ENCODE measurements at regions not wholly inside any gene's neighbourhood (a gene's known extent, or its start where the extent isn't known, plus 50 kb on each side); places are given as distances from the start of the nearest gene placed in this dataset.

DNA sequence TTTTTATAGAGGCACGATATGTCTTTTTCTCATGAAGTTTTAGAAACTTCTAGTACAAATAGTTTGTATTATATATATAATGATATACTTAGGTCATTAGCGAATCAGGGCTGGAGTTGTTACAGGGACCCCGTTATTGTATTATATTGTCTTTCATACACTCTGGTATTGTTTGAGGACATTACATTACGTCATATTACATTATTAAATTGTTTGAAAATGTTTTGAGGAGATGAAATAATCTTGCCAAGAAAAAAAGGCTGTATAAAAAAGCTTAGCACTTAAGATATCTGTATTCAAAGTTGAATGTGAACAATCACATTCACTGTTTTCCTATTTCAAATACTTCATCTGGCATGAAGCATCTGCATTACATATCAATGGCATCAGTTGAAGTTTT lies 239.6 kb upstream of the ASCC3 start:
- no peak for DNase-seq
- WGBS, 2 donors = 84 to 85% methylated on average over 4 of the region's 4 CpGs
- Histone ChIP-seq H3K27me3 (no peaks in the 10 kb centered on the region), H3K9me3 (no peaks in the 10 kb centered on the region), H3K4me3 (replicated peaks in 1 of 3) (no peak overlapping the region), H3K36me3 (no peaks in the 10 kb centered on the region), H3K4me1 (peaks cover 0 to 2% of the 10 kb centered on the region in 2 donors), H3K27ac (no peak overlapping the region)
- TF ChIP-seq, protein P1, sequence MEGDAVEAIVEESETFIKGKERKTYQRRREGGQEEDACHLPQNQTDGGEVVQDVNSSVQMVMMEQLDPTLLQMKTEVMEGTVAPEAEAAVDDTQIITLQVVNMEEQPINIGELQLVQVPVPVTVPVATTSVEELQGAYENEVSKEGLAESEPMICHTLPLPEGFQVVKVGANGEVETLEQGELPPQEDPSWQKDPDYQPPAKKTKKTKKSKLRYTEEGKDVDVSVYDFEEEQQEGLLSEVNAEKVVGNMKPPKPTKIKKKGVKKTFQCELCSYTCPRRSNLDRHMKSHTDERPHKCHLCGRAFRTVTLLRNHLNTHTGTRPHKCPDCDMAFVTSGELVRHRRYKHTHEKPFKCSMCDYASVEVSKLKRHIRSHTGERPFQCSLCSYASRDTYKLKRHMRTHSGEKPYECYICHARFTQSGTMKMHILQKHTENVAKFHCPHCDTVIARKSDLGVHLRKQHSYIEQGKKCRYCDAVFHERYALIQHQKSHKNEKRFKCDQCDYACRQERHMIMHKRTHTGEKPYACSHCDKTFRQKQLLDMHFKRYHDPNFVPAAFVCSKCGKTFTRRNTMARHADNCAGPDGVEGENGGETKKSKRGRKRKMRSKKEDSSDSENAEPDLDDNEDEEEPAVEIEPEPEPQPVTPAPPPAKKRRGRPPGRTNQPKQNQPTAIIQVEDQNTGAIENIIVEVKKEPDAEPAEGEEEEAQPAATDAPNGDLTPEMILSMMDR (IDR thresholded peaks at IDR 0.05) = no peak
- no peak for TF ChIP-seq POLR2A (IDR thresholded peaks at IDR 0.05)
- intact Hi-C loops (cut with DNase I) = no loop called here

DNA sequence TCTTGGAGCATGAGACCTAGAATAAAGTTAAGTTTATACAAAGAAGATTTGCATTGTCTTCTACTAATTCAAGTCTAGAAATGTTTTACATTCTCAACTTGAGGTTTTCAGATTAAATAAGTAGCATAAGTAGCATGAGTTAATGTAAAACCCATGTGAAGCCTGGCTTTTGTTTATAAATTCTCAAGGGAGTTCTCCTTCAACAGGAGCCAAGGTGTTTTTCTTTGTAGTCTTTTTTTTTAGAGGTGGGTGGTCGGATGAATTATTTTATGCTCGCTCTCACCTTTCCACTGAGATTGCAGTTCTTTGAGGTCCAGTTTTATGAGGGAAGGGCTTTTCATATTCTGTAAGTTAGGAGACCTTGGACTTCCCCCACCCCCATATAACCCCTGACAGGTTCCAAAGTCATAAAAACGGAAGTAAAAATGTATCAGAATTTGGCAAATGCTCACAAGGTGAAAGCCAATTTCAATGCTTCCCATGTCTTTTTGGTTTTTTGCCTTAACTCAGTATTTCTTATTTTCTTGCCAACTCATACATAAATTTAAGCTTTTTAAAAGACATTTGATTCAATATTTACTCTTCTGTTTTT lies 244.3 kb upstream of the ASCC3 start:
- Histone ChIP-seq H3K4me1 (no peaks in the 10 kb centered on the region), H3K27ac (no peak overlapping the region), H3K4me3 (replicated peaks in 1 of 3) (no peak overlapping the region), H3K36me3 (no peaks in the 10 kb centered on the region), H3K27me3 (no peaks in the 10 kb centered on the region), H3K9me3 (no peaks in the 10 kb centered on the region)
- DNase-seq = no peak
- TF ChIP-seq, protein P1 (IDR thresholded peaks at IDR 0.05) = no peak
- TF ChIP-seq POLR2A (IDR thresholded peaks at IDR 0.05) = no peak
- intact Hi-C loops (cut with DNase I) = no loop called here
- WGBS, 2 donors = 62 to 68% methylated on average over 3 of the region's 3 CpGs

DNA sequence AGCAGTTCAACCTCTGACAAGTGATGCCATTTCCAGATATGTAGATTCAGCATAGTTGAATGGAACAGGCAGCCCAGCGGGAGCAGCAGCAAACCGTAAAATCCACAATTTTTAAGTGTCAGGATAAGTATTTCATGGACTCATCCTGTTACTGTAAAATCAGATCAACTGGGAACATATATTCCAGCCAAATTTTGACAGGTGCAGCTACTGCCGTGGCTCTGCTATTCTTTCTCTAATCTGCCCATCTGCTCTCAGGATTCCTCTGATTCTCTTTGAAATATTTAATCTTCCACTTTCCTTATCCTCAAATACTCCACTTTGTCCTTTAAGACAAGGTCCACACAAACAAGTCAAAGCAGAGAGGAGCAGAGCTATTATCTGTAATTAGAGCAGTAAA lies 245.4 kb upstream of the ASCC3 start:
- 60 to 83% methylated on average over 3 of the region's 3 CpGs for WGBS, 2 donors

DNA sequence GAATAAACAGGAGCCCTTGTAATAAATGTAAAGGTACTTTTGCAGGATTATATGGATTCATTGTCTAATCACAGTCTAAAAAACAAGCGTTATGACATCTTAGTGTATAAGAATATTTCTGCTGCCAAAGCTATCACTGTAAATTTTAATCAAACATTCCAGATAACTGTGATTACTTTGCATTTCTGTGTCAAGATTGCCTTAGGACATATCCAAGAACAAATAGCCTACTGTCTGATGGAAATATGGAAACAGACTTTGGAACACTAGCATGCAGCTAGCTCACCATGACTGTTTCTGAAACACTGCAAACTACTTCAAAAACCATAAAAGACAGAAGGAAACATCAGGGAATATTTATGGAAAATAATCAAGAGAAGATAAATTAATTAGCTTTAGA lies 248.7 kb upstream of the ASCC3 start:
- Histone ChIP-seq H3K4me1 (no peaks in the 10 kb centered on the region), H3K9me3 (no peaks in the 10 kb centered on the region), H3K4me3 (replicated peaks in 1 of 3) (no peak overlapping the region), H3K36me3 (no peaks in the 10 kb centered on the region), H3K27ac (no peak overlapping the region), H3K27me3 (no peaks in the 10 kb centered on the region)
- DNase-seq = no peak
- 94 to 96% methylated on average over 1 of the region's 1 CpG for WGBS, 2 donors
- intact Hi-C loops (cut with DNase I) = no loop called here
- TF ChIP-seq, protein P1 (IDR thresholded peaks at IDR 0.05) = no peak
- TF ChIP-seq POLR2A (IDR thresholded peaks at IDR 0.05) = no peak

More for the DNA sequence above, 245.4 kb upstream of the ASCC3 start:
- H3K27ac ChIP-seq = no peak overlapping the region
- no peaks in the 10 kb centered on the region for H3K9me3 ChIP-seq
- DNase-seq = no peak
- H3K4me3 ChIP-seq (replicated peaks in 1 of 3) = no peak overlapping the region
- H3K27me3 ChIP-seq = no peaks in the 10 kb centered on the region
- H3K4me1 ChIP-seq = no peaks in the 10 kb centered on the region
- intact Hi-C loops (cut with DNase I) = no loop called here
- TF ChIP-seq, protein P1 (IDR thresholded peaks at IDR 0.05) = no peak
- H3K36me3 ChIP-seq = no peaks in the 10 kb centered on the region

DNA sequence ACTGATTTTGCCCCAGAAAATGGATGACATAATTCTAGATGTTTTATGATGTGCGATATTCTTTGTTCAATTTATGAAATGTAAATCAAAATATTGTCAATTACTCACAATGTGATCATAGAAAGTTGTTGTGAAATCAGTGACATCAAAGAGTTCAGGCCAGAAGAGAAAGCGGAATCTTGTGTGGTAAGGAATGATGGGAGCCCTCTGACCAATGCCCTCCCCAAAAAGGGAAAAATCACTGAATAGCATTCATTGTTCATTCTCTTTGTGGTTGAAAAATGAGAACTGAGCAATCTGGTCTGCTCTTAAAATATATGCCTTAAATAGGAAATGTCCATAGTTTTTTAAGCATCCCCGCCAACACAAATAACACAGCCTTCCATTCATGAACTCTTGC lies 247.1 kb upstream of the GRIK2 start:
- intact Hi-C loops (cut with DNase I) = no loop called here
- DNase-seq = no peak
- no peaks in the 10 kb centered on the region for H3K9me3 ChIP-seq
- no peaks in the 10 kb centered on the region for H3K27me3 ChIP-seq
- H3K4me1 ChIP-seq = no peaks in the 10 kb centered on the region
- no peaks in the 10 kb centered on the region for H3K36me3 ChIP-seq
- 93 to 96% methylated on average over 3 of the region's 3 CpGs for WGBS, 2 donors
- no peak overlapping the region for H3K4me3 ChIP-seq (replicated peaks in 1 of 3)
- no peak overlapping the region for H3K27ac ChIP-seq
- TF ChIP-seq, protein P1 (IDR thresholded peaks at IDR 0.05) = no peak
- no peak for TF ChIP-seq POLR2A (IDR thresholded peaks at IDR 0.05)

Measured in thyroid gland (tissue), 4 donors.